HG02588 (cell line): ENCODE measurements at regions not wholly inside any gene's neighbourhood (a gene's known extent, or its start where the extent isn't known, plus 50 kb on each side); places are given as distances from the start of the nearest gene placed in this dataset.

Source experiments
- ATAC-seq: cut with Tn5 transposase; IDR thresholded peaks from one replicate; pipeline ENCODE4 v1.9.1; 2021; ENCODE audit warnings: mild to moderate bottlenecking, moderate library complexity; ENCODE audit not compliant: unreplicated experiment

DNA sequence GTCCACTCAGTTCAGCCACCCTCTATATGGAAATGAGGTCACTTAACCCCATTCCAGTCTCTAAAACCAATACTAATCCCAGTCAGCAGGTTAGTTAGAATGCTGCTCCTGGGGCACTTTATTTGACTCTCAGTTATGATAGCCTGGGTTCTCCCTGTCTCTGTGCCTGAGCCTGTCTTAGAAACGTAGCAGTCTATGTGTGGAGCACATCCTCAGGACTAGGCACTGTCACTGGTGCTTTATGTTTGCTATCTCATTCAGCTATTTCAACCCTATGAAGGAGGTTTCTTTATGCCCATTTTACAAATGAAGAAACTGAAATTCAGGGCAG is 152.5 kb upstream of the PKDCC start:
- ATAC-seq, result no peak

DNA sequence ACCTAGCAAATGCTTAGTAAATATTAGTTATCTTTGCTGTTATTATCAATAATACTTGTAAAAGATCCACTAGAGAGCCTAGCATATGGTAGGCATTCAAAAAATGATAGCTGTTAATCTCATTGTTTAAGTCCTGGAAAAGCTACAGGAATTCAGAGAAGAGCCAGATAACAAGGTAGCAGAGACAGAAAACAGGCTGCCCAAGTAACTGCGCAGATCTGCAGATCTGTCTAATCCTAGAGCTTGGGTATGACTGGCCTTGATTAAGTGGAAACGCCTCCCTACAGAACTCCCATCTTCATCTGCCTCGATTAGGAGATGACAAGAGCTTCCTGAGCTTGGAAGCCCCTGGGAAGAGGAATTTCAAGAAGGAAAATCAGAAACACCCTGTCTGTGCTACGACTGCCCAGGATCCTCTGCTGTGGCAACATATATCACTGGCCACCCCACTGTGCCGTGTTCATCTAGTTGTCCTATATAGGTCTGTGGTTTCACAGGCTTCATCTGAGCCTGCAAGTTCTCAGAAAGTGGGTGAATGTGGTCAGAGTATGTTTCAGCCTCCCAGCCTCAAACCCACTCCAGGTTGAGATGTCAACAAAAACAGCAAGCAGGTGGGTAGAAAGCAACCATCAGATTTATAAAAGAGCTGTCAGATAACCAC is 151.5 kb upstream of the PKDCC start:
- peak; percentile 97 for ATAC-seq

- no peak for ATAC-seq
These were observed 148.6 kb upstream of the PKDCC start for GRCh38 chr2:41899189-41899588.

- ATAC-seq, result no peak
These were observed 147.7 kb upstream of the PKDCC start for GRCh38 chr2:41900101-41900577.

- ATAC-seq, result no peak
These were observed 144.9 kb upstream of the PKDCC start for GRCh38 chr2:41902897-41903296.

DNA sequence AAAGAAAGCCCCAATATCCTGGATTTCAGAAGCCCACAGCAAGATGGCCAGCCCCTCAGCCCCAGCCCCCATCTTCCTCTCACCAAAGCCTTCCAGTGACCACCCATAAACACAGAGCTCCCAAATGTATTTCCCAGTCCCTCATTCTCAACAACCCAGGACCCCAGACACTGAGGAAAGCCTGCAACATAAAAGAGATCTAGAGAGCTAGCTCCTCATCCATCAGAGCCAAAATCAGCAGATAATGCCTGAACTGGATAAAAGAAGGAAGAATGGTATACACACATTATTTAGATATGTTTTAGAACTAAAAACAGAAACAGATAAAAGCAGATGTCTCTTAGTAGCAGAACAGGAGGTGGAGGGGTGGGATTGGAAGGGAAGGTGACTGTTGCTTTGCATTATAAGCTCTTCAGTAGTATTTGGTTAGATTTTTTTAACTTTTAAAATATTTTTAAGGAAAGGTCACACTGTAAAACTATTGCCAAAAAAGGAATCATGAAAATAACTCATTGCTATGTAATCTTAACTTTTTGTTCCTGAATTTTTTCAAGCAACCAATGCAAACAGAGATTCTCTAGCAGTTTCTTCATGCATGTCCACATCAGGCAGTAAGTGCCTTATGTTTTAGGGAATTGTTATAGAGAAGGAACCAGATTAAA is 144.2 kb upstream of the PKDCC start:
- ATAC-seq, result no peak

DNA sequence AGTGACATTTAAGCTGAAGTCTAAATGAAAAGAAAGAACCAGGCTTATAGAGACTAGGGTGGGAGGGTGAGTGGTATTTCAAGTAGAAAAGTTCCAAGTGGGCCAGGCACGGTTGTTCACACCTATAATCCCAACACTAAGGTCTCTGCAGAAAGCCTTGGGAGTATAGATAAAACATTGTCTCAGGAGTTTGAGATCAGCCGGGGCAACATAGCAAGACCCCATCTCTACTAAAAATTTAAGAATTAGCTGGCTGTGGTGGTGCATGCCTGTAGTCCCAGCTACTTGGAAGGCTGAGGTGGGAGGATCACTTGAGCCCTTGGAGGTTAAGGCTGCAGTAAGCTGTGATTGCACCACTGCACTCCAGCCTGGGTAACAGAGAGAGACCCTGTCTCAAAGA is 143.4 kb upstream of the PKDCC start:
- ATAC-seq, result no peak

- no peak for ATAC-seq
These were observed 142.1 kb upstream of the PKDCC start for GRCh38 chr2:41905597-41906337.

DNA sequence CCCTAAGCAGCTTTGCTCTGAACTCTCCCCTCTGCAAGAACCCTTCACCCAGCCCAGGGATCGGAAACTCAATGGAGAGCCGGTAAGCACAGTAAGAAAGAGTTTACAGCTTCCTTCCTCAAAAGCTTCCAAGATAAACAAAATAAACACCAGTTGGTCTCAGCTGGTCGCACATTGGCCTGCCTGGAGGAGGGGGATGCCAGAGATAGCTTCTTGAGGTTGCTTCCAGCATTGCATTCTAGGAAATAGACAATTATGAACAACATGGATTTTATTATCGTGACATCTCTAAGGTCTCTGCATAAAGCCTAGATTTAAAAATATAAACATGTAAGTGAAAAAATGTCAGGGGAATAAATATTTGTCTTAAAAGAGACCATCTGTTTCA is 141.5 kb upstream of the PKDCC start:
- no peak for ATAC-seq

DNA sequence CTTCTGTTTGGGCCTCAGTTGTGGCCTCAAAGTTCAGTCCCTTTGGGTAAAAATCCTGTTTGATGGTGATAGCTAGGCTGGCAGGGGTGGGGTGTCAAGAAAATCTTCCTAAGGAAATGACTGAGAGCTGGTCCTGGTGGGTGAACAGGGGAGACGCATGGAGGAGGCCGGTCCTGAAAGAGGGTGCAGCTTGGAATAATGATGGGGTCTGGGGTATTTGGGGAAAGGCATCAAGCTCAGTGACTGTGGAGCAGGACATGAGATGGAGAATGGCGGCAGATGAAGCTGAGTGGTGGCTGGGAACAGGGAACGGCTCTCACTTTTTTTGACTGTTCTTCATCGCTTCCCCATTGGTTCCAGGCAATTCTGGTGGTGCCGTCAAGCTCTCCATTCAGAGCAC is 140.7 kb upstream of the PKDCC start:
- ATAC-seq, result no peak

- ATAC-seq, result no peak
These were observed 140.0 kb upstream of the PKDCC start for GRCh38 chr2:41907771-41908207.

- no peak for ATAC-seq
These were observed 139.5 kb upstream of the PKDCC start for GRCh38 chr2:41908349-41908748.

DNA sequence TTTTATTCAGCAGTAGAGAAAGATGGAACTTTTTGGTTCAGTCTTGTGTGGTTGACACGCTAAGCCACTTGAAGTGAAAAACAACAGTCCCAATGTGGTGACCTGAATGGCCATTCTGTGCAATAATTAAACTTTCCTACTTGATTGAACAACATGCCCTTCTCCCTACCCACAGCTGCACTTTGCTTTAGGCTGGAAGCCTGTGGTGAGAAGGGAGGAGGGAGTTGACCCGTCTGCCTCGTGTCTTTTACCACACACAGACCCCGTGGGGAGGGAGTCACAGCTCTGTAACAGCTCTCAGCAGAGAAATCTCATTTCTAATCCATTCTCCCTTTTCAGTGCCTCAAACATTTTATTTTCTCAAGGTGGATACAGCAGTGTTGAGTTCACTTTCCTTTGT is 138.2 kb upstream of the PKDCC start:
- no peak for ATAC-seq

DNA sequence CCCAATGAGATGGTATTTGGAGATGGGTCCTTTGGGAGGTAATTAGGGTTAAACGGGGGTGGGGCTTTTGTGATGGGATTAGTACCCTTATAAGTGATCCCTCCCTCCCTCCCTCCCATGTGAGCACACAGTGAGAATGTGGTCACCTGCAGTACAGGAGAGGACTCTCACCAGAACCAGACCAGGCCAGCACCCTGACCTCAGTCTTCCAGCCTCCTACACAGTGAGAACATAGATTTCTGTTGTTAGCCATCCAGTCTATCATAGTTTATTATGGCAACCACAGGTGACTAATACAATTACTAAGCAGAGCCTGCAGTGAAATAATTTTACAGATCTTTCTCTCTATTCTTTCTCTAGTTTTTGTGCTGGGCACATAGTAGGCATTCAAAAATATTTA is 137.7 kb upstream of the PKDCC start:
- no peak for ATAC-seq

GRCh38 chr2:41911033-41911432 is 136.8 kb upstream of the PKDCC start:
- ATAC-seq, result no peak

DNA sequence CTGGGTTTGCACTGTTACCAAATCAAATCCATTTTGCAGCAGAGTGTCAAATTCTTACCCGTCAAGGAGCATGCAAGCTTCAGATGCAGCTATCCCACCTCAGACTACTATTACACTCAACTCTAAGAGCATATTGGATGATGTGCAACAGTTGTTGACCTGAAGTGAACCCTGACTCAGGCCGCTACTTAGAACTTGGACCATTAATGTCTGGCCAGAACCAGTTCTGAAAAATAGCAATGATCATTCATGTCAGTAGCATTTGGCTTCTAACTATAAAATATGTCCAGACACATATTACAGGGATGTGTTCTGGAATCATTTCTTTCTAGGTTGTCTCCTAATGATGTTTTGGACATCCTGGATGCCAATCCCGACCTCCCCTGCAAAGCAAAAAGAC is 135.5 kb upstream of the PKDCC start:
- ATAC-seq, result no peak

GRCh38 chr2:41912776-41913175 is 135.0 kb upstream of the PKDCC start:
- no peak for ATAC-seq

GRCh38 chr2:41913311-41913710 is 134.5 kb upstream of the PKDCC start:
- no peak for ATAC-seq

DNA sequence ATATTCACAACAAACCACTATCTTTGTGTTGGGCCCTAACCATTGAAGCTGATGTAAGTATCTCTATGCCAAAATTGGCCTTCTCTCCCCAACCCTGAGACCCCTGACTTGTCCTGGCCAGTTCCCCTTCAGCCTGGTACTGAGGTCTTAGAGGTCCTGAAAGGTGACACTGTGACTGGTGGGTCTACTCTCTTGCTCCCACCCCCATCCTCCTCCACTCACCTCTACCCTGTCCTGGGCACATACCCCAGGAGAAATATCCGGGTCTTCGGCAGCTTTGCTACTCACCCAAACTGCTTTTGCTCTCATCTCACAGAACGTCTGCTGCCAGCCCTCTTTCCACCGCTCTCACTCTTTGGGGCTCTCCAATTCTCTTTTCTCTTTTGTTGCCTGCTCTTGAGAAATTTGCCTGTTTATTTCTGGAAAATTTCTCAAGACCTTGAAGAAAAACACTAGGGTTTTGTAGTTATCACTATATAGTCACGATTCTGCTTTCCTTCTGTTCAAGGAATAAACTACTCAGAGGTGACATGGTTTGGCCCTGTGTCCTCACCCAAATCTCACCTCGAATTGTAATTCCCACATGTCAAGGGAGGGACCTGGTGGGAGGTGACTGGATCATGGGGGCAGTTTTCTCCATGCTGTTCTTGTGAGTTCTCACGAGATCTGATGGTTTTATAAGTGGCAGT is 133.8 kb upstream of the PKDCC start:
- no peak for ATAC-seq

GRCh38 chr2:41914936-41915335 is 132.9 kb upstream of the PKDCC start:
- no peak for ATAC-seq

DNA sequence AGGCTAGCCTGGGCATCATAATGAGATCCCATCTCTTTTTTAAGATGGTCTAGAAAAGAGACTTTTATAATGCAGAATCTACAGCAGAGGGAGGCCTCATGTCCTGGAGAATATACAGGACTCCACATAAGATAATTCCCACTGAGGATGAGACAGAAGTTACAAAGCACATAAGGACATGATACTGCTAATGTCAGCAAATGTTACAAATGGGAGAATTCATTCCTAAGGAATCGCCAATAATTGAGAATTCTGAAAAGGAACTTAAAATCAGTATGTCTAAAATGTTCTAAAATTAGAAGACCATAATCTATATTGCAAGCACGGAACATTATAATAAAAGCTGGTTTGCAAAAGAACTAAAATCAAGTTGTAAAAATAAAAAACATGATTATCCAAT is 131.6 kb upstream of the PKDCC start:
- no peak for ATAC-seq

DNA sequence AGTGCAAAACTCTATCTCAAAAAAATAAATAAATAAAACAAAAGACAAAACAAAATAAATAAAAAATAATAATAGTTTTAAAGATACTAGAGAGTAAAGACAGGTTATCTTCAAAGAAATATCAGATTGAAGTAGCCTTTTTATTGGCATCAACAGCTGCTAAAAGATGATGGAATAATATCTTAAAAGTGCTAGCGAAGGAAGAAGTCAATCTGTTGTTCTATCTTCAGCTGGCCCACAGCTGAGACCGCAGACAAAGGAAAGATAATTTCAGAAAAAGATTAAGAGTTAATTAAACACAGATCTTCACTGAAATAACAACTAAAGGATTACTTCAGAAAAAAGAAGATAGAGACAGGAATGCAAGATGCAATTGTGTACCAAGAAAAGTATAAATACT is 130.2 kb upstream of the PKDCC start:
- ATAC-seq, result no peak
